ENCODE measurements at regions not wholly inside any gene's neighbourhood (a gene's known extent, or its start where the extent isn't known, plus 50 kb on each side); places are given as distances from the start of the nearest gene placed in this dataset.

- no peak for DNase-seq (ENCODE audit: low read depth)
Measured at GRCh38 chr6:147715035-147715434, 206.5 kb downstream of the SAMD5 start.

- DNase-seq (ENCODE audit: low read depth): no peak
Measured at GRCh38 chr6:147716434-147716833, 207.9 kb downstream of the SAMD5 start.

DNA sequence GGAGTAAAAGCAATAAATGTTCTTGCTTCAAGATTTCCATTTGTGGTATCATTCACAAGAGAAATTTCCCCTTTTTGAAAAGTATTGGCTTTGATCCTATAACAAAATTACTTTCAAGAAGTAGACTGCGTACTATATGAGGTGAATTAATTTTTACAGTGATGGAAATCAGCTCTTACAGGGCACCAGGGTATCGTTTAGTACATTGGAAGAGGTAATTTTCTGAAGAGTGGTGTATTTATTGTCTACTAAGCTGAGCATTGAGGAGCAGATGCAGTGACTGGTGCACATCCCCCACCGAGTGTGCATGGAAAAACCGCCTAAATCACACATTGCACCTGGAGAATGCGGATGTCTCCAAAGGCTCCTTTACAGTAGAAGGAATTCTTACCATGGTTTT lies 209.5 kb downstream of the SAMD5 start:
- DNase-seq (ENCODE audit: low read depth): no peak

DNA sequence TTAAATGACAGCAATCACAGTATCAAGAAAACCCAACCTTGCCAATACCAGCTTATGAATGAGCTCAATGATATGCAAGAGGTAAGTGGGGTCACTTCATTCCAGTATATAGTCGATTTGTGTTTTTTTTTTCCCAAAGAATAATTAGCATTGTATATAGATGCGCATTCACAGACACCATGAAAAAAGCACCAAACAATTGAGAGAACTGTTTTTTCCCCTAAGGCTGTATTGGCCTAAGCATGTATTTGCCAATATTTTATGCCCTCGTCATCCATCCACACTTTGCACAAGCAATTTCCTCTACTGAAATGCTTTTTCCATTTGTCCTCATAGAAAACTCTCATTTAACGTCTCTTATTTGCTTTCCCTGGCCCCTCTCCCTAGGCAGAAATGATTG lies 213.7 kb downstream of the SAMD5 start:
- DNase-seq (ENCODE audit: low read depth): no peak

DNA sequence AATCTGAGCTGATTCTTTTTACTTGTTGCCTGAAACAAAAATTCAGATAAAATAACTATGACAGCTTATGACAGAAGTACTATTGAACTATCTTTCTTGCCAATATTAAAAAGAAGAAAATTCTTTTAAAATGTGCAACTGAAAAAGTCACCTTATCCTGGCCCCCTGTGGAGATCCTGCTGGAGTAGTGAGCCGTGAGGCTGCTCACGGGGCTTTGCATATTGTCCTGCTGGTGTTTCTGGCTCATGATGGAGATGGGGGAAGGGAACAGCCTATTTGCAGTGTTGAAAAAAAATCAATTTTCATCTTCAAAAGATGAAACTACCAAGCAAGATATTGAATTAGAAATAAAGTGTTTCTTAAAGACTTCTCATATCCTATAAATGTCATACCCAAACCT lies 216.0 kb downstream of the SAMD5 start:
- DNase-seq (ENCODE audit: low read depth): no peak

- no peak for DNase-seq (ENCODE audit: low read depth)
Measured at GRCh38 chr6:147726342-147726741, 217.9 kb downstream of the SAMD5 start.

- no peak for DNase-seq (ENCODE audit: low read depth)
Measured at GRCh38 chr6:147728903-147729302, 220.4 kb downstream of the SAMD5 start.

DNA sequence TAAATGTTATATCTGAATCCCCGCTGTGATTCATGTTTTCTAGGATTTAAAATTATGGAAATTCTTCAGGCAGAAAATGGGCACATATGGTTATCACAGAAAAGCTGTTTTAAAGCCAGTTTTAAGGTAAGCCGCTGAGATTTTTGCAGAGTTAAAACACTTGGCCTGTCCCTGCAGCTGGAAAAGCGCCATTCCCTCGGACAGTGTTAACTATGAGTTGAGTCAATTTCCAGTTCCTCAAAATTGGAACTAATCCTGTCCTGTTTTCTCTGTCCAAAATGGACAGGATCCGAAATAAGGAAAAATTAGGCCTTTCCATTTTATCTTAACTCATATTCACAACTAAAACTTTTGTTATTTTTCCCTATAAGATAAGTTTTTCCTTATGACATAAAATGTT lies 225.2 kb downstream of the SAMD5 start:
- DNase-seq (ENCODE audit: low read depth): no peak

DNA sequence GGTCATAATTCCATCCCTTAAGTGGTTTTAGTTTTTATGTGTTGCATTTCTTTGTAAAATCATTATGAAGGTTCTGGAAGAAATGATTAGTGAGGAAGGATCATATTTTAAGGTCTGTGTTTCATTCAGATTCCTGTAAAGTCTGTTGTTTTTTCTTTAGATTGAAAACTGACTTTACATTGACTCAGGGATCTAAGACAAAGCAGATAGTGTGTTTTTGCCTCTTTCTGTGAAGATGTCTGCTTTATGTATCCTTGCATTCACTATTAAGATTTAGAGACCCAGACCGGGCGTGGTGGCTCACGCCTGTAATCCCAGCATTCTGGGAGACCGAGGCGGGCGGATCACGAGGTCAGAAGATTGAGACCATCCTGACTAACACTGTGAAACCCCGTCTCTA lies 225.7 kb downstream of the SAMD5 start:
- DNase-seq (ENCODE audit: low read depth): no peak

DNA sequence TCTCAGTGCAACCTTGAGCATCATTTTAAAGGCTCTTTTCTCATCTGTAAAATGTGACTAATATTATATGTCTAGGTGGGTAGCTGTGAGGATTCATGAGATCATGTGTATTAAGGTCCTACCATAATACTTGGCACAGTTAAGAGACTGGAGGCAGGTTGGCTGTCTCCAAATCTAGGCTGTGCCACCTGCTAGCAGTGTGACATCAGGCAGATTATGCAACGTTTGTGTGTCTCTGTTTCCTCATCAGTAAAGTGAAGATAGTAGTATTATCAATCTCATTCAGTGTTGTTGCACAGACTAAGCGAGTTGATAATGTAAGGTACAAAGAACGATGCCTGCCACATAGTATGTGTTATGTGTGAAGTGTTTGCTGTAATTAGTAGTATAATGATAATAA lies 227.4 kb downstream of the SAMD5 start:
- DNase-seq (ENCODE audit: low read depth): no peak

- DNase-seq (ENCODE audit: low read depth): no peak
Measured at GRCh38 chr6:147737115-147737514, 228.6 kb downstream of the SAMD5 start.

DNA sequence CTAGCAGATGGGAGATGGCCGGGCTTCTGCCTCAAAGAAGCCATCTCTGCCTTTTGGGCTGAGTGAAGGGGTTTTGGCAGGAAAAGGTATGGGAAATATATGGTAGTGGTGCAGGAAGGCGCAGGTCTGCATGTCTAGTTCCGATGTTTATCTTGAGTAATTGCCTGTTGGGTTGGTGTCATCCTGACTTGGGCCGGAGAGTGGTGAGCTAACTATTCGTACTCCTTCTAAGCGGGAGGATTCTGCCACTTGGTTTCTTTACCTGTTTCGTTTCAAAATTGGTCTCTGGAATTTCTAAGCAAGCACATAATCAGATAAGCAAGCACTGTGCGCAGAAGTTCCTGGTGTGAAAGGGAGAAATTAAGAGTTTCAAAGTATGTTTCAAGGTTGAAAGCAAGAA lies 229.6 kb downstream of the SAMD5 start:
- no peak for DNase-seq (ENCODE audit: low read depth)

- DNase-seq (ENCODE audit: low read depth): no peak
Measured at GRCh38 chr6:147738516-147739162, 230.1 kb downstream of the SAMD5 start.

DNA sequence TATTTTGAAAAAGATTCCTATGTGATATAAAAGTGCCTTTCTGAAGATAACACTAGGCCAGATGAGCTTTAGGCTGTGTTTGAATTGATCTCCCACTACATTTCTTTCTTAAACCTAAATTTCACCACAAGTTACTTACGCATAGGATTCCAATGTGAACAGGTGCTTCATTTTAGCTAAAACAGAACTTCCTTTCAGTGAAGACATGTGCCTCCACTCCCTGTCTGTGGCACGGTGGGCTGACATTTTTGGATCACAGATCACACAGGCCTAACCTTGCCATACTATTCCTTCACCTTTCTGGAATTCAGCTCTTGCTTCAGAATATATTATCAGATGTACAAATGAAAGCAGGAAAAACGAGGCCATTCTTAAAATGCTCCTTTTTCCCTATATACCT lies 231.8 kb downstream of the SAMD5 start:
- no peak for DNase-seq (ENCODE audit: low read depth)

GRCh38 chr6:147740916-147741315 lies 232.4 kb downstream of the SAMD5 start:
- DNase-seq (ENCODE audit: low read depth): no peak

GRCh38 chr6:147741389-147741788 lies 232.9 kb downstream of the SAMD5 start:
- DNase-seq (ENCODE audit: low read depth): peak; percentile 36

DNA sequence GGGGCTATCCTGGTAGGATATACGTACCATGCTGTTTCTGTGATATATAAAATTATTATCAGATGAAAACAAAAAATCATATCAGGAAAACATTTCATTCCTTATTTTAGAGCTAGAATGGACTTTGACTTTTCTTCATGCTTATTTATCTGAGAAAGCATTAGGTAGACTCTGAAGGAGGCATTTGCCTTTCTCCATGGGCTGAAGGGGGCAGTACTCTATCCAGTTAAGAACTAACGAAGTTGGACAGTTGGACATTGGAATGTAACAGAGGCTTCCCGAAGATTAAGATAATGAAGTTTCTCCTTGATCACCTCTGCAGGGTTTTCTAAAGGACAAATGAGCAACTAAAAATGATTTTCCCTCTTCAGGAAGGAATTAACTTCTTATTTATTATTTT lies 233.9 kb downstream of the SAMD5 start:
- DNase-seq (ENCODE audit: low read depth): no peak

GRCh38 chr6:147744012-147744411 lies 235.5 kb downstream of the SAMD5 start:
- no peak for DNase-seq (ENCODE audit: low read depth)

- no peak for DNase-seq (ENCODE audit: low read depth)
Measured at GRCh38 chr6:147749331-147749730, 240.8 kb downstream of the SAMD5 start.

DNA sequence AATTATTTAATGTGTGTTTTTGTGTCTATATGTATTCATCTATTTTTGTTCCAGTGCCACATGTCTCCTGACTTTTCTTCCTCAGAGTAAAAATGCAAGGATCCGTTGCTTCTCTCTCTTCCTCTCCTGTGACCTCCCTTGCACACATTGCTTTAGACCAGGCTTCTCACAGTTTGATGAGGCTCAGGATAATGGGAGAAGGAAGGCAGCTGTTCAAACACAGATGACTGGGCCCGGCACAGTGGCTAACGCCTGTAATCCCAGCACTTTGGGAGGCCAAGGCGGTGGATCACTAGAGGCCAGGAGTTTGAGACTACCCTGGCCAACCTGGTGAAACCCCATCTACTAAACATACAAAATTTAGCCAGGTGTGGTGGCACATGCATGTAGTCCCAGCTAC lies 241.9 kb downstream of the SAMD5 start:
- no peak for DNase-seq (ENCODE audit: low read depth)

GRCh38 chr6:147751232-147751631 lies 242.7 kb downstream of the SAMD5 start:
- DNase-seq (ENCODE audit: low read depth): no peak

GRCh38 chr6:147752689-147753403 lies 244.4 kb downstream of the SAMD5 start:
- no peak for DNase-seq (ENCODE audit: low read depth)

GRCh38 chr6:147755999-147756398 lies 247.5 kb downstream of the SAMD5 start:
- no peak for DNase-seq (ENCODE audit: low read depth)

DNA sequence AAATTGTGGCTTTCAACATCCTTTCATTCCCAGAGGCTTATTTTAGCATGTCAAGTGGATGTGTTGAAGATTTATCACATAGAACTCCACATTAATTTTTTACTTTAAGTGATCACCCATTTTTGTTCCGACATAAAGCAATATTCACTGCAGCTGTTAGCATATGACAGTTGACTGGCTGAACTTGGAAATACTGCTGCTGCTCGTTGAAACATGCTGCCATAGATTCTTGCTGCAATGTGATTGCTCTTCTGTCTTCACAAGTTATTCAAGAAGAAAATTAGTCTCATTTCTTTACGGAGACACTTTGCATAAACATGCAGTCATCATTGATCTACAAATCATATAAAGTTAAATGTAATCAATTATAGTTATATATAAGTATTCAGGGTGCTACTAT lies 248.4 kb downstream of the SAMD5 start:
- DNase-seq (ENCODE audit: low read depth): no peak

Measured in forelimb muscle (tissue), 1 donor.